ENCODE measurements at regions not wholly inside any gene's neighbourhood (a gene's known extent, or its start where the extent isn't known, plus 50 kb on each side); places are given as distances from the start of the nearest gene placed in this dataset.

DNA sequence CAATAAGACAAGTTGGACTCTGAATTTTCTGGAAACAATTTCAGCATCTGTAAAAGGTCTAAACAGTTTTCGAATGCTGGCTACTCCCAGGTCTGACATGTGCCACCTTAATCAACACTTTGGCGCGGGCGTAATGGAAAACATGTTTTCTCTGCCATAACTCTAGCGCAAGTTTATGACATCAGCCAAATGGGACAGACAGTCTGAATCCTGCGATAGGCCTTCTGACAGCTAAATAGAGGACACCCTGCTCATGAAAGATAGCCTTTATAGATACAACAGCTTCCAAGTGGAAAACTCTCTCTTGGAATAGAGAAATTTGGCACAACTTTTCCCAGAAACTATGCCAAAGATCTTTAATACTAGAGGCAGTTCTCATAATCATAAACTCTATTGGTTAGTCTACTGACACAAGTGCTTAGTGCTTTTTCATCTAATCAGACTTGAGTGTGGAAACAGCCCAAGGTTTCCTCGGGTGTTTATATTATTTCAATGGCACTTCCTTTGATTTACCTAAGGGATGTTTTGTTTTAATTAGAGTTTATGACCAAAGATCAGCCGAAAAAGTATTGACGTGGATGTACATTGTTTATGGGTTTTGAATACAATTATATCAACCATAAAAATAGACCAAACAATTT, 120.1 kb upstream of the DPH6 start (continued):
- TF ChIP-seq, protein P1, sequence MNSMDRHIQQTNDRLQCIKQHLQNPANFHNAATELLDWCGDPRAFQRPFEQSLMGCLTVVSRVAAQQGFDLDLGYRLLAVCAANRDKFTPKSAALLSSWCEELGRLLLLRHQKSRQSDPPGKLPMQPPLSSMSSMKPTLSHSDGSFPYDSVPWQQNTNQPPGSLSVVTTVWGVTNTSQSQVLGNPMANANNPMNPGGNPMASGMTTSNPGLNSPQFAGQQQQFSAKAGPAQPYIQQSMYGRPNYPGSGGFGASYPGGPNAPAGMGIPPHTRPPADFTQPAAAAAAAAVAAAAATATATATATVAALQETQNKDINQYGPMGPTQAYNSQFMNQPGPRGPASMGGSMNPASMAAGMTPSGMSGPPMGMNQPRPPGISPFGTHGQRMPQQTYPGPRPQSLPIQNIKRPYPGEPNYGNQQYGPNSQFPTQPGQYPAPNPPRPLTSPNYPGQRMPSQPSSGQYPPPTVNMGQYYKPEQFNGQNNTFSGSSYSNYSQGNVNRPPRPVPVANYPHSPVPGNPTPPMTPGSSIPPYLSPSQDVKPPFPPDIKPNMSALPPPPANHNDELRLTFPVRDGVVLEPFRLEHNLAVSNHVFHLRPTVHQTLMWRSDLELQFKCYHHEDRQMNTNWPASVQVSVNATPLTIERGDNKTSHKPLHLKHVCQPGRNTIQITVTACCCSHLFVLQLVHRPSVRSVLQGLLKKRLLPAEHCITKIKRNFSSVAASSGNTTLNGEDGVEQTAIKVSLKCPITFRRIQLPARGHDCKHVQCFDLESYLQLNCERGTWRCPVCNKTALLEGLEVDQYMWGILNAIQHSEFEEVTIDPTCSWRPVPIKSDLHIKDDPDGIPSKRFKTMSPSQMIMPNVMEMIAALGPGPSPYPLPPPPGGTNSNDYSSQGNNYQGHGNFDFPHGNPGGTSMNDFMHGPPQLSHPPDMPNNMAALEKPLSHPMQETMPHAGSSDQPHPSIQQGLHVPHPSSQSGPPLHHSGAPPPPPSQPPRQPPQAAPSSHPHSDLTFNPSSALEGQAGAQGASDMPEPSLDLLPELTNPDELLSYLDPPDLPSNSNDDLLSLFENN (IDR thresholded peaks at IDR 0.05; ENCODE audit: low read depth in 2 of 2, low read length in 2 of 2), result no peak
- TF ChIP-seq ZNF274 (IDR thresholded peaks at IDR 0.05; ENCODE audit: borderline replicate concordance, low read depth, low read length), result no peak
- TF ChIP-seq, protein P2, sequence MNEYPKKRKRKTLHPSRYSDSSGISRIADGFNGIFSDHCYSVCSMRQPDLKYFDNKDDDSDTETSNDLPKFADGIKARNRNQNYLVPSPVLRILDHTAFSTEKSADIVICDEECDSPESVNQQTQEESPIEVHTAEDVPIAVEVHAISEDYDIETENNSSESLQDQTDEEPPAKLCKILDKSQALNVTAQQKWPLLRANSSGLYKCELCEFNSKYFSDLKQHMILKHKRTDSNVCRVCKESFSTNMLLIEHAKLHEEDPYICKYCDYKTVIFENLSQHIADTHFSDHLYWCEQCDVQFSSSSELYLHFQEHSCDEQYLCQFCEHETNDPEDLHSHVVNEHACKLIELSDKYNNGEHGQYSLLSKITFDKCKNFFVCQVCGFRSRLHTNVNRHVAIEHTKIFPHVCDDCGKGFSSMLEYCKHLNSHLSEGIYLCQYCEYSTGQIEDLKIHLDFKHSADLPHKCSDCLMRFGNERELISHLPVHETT (CRISPR knock-in tag; conservative IDR thresholded peaks at IDR 0.05 in 1 of 2, IDR thresholded peaks at IDR 0.05 in 1 of 2), result 0 out of 4 replicates have a peak, but pooled peaks of 1 of the 2 experiments have one; percentile 28
- TF ChIP-seq DIDO1 (tag; IDR thresholded peaks at IDR 0.05; ENCODE audit: low read depth), result 0 out of 2 replicates have a peak, but pooled peaks have one; percentile 32
- TF ChIP-seq SMAD1 (IDR thresholded peaks at IDR 0.05; ENCODE audit: low read depth, low read length, partially characterized antibody), result no peak
- no peak for TF ChIP-seq ZNF445 (CRISPR knock-in tag; IDR thresholded peaks at IDR 0.05; ENCODE audit: low read depth)
- no peak for TF ChIP-seq ZNF778 (CRISPR knock-in tag; IDR thresholded peaks at IDR 0.05)
- no peak for TF ChIP-seq LCOR (CRISPR knock-in tag; IDR thresholded peaks at IDR 0.05)
